ENCODE measurements at regions not wholly inside any gene's neighbourhood (a gene's known extent, or its start where the extent isn't known, plus 50 kb on each side); places are given as distances from the start of the nearest gene placed in this dataset.
A peak's percentile ranks its signal among the peaks of the same experiment; 100 is the strongest.

- no peak for DNase-seq (ENCODE audit: low spot score in 2 of 2, unreplicated experiment in 2 of 2)
- Mint-ChIP-seq H3K27ac (peak overlapping the region; percentile 97), H3K4me3 (no peak overlapping the region), H3K9me3 (peaks cover 5% of the 10 kb centered on the region), H3K36me3 (no peaks in the 10 kb centered on the region), H3K4me1 (peaks cover 55% of the 10 kb centered on the region), H3K27me3 (ENCODE audit: low read depth) (no peaks in the 10 kb centered on the region)
- no peak for TF ChIP-seq CTCF (IDR thresholded peaks at IDR 0.05; ENCODE audit: unreplicated experiment)
These were observed 60.5 kb upstream of the PELI1 start for GRCh38 chr2:64204703-64205102.

GRCh38 chr2:64205415-64205814, 61.2 kb upstream of the PELI1 start:
- no peaks in the 10 kb centered on the region for H3K36me3 Mint-ChIP-seq
- no peaks in the 10 kb centered on the region for H3K27me3 Mint-ChIP-seq (ENCODE audit: low read depth)
- no peak for DNase-seq (ENCODE audit: low spot score in 2 of 2, unreplicated experiment in 2 of 2)
- peak overlapping the region; percentile 97 for H3K27ac Mint-ChIP-seq
- H3K9me3 Mint-ChIP-seq: peaks cover 5% of the 10 kb centered on the region
- H3K4me1 Mint-ChIP-seq: peaks cover 50% of the 10 kb centered on the region
- no peak overlapping the region for H3K4me3 Mint-ChIP-seq
- no peak for TF ChIP-seq CTCF (IDR thresholded peaks at IDR 0.05; ENCODE audit: unreplicated experiment)

- Mint-ChIP-seq H3K4me1 (peaks cover 51% of the 10 kb centered on the region), H3K36me3 (no peaks in the 10 kb centered on the region), H3K9me3 (no peaks in the 10 kb centered on the region), H3K4me3 (no peak overlapping the region), H3K27ac (no peak overlapping the region), H3K27me3 (ENCODE audit: low read depth) (no peaks in the 10 kb centered on the region)
- DNase-seq (ENCODE audit: low spot score in 2 of 2, unreplicated experiment in 2 of 2): no peak
- no peak for TF ChIP-seq CTCF (IDR thresholded peaks at IDR 0.05; ENCODE audit: unreplicated experiment)
These were observed 63.4 kb upstream of the PELI1 start for GRCh38 chr2:64207573-64207972.

- Mint-ChIP-seq H3K36me3 (no peaks in the 10 kb centered on the region), H3K27ac (peak overlapping the region; percentile 81), H3K9me3 (no peaks in the 10 kb centered on the region), H3K27me3 (ENCODE audit: low read depth) (no peaks in the 10 kb centered on the region), H3K4me1 (peaks cover 41% of the 10 kb centered on the region), H3K4me3 (no peak overlapping the region)
- TF ChIP-seq CTCF (IDR thresholded peaks at IDR 0.05; ENCODE audit: unreplicated experiment): no peak
- no peak for DNase-seq (ENCODE audit: low spot score in 2 of 2, unreplicated experiment in 2 of 2)
These were observed 66.6 kb upstream of the PELI1 start for GRCh38 chr2:64210816-64211215.

GRCh38 chr2:64211276-64211921, 67.2 kb upstream of the PELI1 start:
- Mint-ChIP-seq H3K4me1 (peaks cover 41% of the 10 kb centered on the region), H3K27me3 (ENCODE audit: low read depth) (no peaks in the 10 kb centered on the region), H3K4me3 (no peak overlapping the region), H3K27ac (peak overlapping the region; percentile 81), H3K36me3 (no peaks in the 10 kb centered on the region), H3K9me3 (no peaks in the 10 kb centered on the region)
- no peak for DNase-seq (ENCODE audit: low spot score in 2 of 2, unreplicated experiment in 2 of 2)
- TF ChIP-seq CTCF (IDR thresholded peaks at IDR 0.05; ENCODE audit: unreplicated experiment): no peak

- no peaks in the 10 kb centered on the region for H3K9me3 Mint-ChIP-seq
- H3K36me3 Mint-ChIP-seq: no peaks in the 10 kb centered on the region
- no peak for DNase-seq (ENCODE audit: low spot score in 2 of 2, unreplicated experiment in 2 of 2)
- peaks cover 41% of the 10 kb centered on the region for H3K4me1 Mint-ChIP-seq
- H3K27ac Mint-ChIP-seq: peak overlapping the region; percentile 37
- no peak overlapping the region for H3K4me3 Mint-ChIP-seq
- TF ChIP-seq CTCF (IDR thresholded peaks at IDR 0.05; ENCODE audit: unreplicated experiment): no peak
- no peaks in the 10 kb centered on the region for H3K27me3 Mint-ChIP-seq (ENCODE audit: low read depth)
These were observed 68.1 kb upstream of the PELI1 start for GRCh38 chr2:64212346-64212745.
